Prostate gland (tissue), 2 donors: ENCODE measurements at regions not wholly inside any gene's neighbourhood (a gene's known extent, or its start where the extent isn't known, plus 50 kb on each side); places are given as distances from the start of the nearest gene placed in this dataset.

Experiments used
- POLR2A ChIP-seq: fragments of 450-650 bp; IDR thresholded peaks from one replicate; pipeline ENCODE4 v1.6.1; 2016; ENCODE audit warnings: antibody characterized with exemption, mild to moderate bottlenecking
- TF ChIP-seq, protein P1 (sequence below), 4 experiments: fragments of 200-600 bp in 2 of 4; fragments of 450-650 bp in 2 of 4; sonication (generic) in 2 of 4; IDR thresholded peaks; 1 replicate in 3 of 4; 2 replicates in 1 of 4; pipeline ENCODE4 v1.5.1; 2016 to 2019; ENCODE audit warnings: antibody characterized with exemption in 4 of 4, mild to moderate bottlenecking in 2 of 4, moderate library complexity in 2 of 4

DNA sequence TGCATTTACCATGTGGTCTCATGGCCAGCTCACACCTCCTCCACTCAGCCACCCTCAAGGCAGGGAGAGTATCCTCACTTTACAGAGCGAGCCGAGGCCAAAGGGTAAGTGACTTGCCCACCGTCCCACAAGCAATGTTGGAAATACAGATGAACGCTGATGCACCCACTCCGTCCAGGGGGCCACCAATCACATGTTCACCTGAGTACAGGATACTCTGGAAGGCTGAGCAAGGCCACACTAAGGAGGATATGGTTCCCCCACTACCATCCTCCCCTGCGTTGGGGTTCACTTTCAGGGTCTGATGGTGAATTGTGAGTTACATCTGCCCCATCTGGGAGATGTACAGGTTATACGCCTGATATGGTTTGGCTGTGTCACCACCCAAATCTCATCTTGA lies 128.8 kb downstream of the ATPSCKMT start:
- TF ChIP-seq POLR2A = no peak
- TF ChIP-seq, protein P1, sequence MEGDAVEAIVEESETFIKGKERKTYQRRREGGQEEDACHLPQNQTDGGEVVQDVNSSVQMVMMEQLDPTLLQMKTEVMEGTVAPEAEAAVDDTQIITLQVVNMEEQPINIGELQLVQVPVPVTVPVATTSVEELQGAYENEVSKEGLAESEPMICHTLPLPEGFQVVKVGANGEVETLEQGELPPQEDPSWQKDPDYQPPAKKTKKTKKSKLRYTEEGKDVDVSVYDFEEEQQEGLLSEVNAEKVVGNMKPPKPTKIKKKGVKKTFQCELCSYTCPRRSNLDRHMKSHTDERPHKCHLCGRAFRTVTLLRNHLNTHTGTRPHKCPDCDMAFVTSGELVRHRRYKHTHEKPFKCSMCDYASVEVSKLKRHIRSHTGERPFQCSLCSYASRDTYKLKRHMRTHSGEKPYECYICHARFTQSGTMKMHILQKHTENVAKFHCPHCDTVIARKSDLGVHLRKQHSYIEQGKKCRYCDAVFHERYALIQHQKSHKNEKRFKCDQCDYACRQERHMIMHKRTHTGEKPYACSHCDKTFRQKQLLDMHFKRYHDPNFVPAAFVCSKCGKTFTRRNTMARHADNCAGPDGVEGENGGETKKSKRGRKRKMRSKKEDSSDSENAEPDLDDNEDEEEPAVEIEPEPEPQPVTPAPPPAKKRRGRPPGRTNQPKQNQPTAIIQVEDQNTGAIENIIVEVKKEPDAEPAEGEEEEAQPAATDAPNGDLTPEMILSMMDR (IDR thresholded peaks at IDR 0.05) = no peak
